Chondrocyte (in vitro differentiated cells): ENCODE measurements at regions not wholly inside any gene's neighbourhood (a gene's known extent, or its start where the extent isn't known, plus 50 kb on each side); places are given as distances from the start of the nearest gene placed in this dataset.
A peak's percentile ranks its signal among the peaks of the same experiment; 100 is the strongest.
"Not testable (repeated sequence)": the region's sequence is repeated elsewhere in the genome, so short reads cannot be mapped to it uniquely, and the experiment has no call there.

ENCODE experiments used
- DNase-seq: peaks from one replicate; pipeline ENCODE4 v3.0.0; 2021; ENCODE audit warnings: mixed read lengths, low spot score
- H3K27ac Mint-ChIP-seq: one replicate; pipeline ENCODE4 v1.8.0; 2021; ENCODE audit warnings: mild to moderate bottlenecking, moderate library complexity, mixed read lengths; ENCODE audit not compliant: unreplicated experiment
- H3K27me3 Mint-ChIP-seq: 2 replicates; pipeline ENCODE4 v1.8.0; 2021; ENCODE audit warnings: low read depth, mixed read lengths
- H3K36me3 Mint-ChIP-seq: 2 replicates; pipeline ENCODE4 v1.8.0; 2021; ENCODE audit warnings: low read depth, mixed read lengths
- H3K4me1 Mint-ChIP-seq: 2 replicates; pipeline ENCODE4 v1.8.0; 2021; ENCODE audit warnings: low read depth, mild to moderate bottlenecking, mixed read lengths
- H3K4me3 Mint-ChIP-seq: one replicate; pipeline ENCODE4 v1.8.0; 2021; ENCODE audit warnings: mild to moderate bottlenecking, moderate library complexity, mixed read lengths; ENCODE audit not compliant: unreplicated experiment
- H3K9me3 Mint-ChIP-seq: 2 replicates; pipeline ENCODE4 v1.8.0; 2021; ENCODE audit warnings: low read depth, mixed read lengths

DNA sequence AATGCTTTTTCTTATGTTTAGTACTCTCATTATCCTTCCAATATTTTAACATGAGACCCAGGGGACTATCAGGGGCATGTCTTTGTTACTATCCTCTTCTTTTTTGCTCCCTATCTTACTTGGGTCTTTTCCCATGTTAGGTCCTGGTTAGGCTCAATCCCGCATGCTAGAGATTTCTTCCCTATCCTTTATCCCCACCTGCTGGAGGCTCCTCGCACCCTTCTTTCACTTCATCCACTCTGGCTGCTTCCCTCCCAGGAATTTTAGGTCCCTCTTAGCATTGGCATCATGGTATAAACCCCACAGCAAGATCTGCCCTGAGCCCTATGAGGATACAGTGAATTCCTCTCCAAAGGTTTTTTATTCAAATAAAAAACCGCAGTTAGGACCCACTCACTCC is 567.3 kb downstream of the ANKRD30B start:
- not testable (repeated sequence) for H3K4me1 Mint-ChIP-seq, DNase-seq, H3K27me3 Mint-ChIP-seq, H3K4me3 Mint-ChIP-seq, H3K27ac Mint-ChIP-seq, H3K36me3 Mint-ChIP-seq
- H3K9me3 Mint-ChIP-seq, result peaks cover 25% of the 10 kb centered on the region

DNA sequence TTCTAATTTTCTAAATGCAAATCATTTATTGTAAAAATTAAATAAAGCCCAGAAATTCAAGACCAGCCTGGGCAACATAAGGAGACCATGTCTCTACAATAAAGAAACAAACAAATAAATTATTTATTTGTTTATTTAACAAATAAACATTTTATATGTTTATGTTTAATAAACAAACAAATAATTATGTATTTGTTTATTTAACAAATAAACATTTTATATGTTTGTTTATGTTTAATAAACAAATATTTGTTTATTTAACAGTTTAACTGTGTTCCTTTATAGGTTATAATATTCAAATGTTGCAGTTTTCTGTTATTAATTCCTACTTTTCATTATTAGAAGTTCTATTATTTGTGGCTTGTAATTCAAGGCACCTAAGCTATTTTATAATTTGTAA is 570.7 kb downstream of the ANKRD30B start:
- H3K4me1 Mint-ChIP-seq, H3K27ac Mint-ChIP-seq, H3K27me3 Mint-ChIP-seq, DNase-seq, H3K36me3 Mint-ChIP-seq, H3K4me3 Mint-ChIP-seq: not testable (repeated sequence)
- peaks cover 21% of the 10 kb centered on the region for H3K9me3 Mint-ChIP-seq

DNA sequence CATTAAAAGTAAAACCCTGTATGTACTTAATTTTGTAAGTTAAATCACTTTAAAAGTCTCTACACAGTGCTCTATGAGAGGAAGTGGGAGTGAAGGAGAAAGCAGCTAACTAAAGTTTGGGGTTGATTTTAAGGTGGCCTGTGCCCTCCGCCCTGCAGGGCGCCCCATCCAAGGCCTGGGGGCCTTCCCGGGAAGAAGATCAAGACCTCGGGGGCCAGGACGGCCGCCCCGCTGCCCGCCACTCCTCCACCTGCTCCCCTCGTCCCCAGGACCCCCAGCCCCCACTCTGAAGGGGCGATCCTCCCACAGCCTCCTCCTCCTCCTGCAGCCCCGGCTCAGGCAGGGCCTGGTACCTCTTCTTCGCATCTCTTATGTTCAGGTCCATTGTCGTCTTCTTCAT is 581.7 kb downstream of the ANKRD30B start:
- not testable (repeated sequence) for DNase-seq, H3K27ac Mint-ChIP-seq, H3K4me1 Mint-ChIP-seq, H3K4me3 Mint-ChIP-seq, H3K27me3 Mint-ChIP-seq, H3K36me3 Mint-ChIP-seq
- H3K9me3 Mint-ChIP-seq, result peaks cover 11% of the 10 kb centered on the region

DNA sequence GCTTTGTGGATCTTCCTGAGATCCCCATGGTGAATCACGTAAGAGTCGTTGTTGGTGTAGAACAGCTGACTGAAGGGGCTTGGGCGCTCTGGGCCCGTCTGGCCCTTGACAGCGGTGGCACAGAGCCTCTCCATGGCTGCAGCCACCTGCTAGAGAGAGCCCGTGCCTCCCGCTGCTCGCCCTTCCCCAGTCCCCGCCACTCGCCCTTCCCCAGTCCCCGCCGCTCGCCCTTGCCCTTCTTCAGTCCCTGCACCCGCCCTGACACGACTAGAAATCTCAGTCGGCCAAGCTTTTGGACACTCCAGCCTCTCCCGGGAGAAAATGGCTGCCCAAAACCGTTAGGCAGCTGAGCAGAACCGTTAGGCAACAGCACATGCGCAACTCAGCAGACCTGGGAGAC is 582.2 kb downstream of the ANKRD30B start:
- H3K4me3 Mint-ChIP-seq, H3K27me3 Mint-ChIP-seq, DNase-seq, H3K36me3 Mint-ChIP-seq, H3K27ac Mint-ChIP-seq, H3K4me1 Mint-ChIP-seq: not testable (repeated sequence)
- peaks cover 11% of the 10 kb centered on the region for H3K9me3 Mint-ChIP-seq

DNA sequence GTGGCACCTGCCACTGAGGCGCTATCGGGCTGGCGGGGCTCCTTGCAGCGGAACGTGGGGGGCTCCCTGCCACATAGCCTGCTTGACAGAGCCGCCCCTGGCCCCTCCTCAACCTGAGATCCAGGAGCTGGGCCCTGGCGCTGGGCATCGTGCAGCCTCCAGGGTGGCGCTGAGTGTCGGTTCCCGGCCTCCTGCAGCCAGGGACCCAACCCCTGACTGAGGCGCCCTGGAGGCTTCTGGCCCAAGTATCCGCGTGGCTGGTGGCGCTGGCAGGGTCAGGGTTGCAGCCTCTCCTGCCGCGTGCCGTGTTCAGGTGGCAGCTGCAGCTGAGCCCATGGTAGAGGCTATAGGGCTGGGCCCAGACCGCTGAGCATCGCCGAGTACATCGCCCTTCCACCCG is 582.6 kb downstream of the ANKRD30B start:
- peak; percentile 83 for DNase-seq
- H3K4me3 Mint-ChIP-seq, H3K4me1 Mint-ChIP-seq, H3K36me3 Mint-ChIP-seq, H3K27ac Mint-ChIP-seq, H3K27me3 Mint-ChIP-seq: not testable (repeated sequence)
- H3K9me3 Mint-ChIP-seq, result peaks cover 11% of the 10 kb centered on the region

DNA sequence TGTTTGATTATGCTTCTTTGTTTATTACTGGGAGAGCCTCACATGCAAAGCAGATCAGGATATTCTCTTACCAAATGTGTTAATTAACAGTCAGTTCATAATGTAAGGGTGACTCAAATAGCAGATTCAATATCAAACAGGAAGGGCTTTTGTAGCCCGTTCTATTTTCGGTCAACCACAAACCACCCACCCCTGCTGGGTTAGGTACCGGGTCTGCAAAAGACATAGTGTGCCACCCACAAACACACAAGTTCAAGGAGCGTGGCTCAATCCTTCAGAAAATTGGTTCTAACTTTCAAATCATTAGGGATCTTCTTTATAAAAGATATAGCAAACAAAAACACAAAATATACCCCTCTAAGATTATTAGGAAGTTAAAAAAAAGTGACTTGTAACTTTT is 627.7 kb downstream of the ANKRD30B start:
- H3K27me3 Mint-ChIP-seq, H3K27ac Mint-ChIP-seq, H3K36me3 Mint-ChIP-seq, H3K4me3 Mint-ChIP-seq, DNase-seq, H3K4me1 Mint-ChIP-seq: not testable (repeated sequence)
- peaks cover 18% of the 10 kb centered on the region for H3K9me3 Mint-ChIP-seq

DNA sequence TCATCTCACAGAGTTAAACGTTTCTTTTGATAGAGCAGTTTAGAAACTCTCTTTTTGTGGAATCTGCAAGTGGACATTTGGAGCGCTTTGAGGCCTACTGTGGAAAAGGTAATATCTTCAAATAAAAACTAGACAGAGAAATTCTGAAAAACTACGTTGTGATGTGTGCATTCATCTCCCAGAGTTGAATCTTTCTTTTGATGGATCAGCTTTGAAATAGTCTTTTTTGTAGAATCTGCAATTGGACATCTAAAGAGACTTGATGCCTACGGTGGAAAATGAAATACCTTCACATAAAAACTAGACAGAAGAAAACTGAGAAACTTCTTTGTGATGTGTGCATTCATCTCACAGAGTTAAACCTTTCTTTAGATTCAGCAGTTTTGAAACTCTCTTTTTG is 659.9 kb downstream of the ANKRD30B start:
- DNase-seq, H3K36me3 Mint-ChIP-seq, H3K27ac Mint-ChIP-seq, H3K4me1 Mint-ChIP-seq, H3K27me3 Mint-ChIP-seq, H3K4me3 Mint-ChIP-seq: not testable (repeated sequence)
- H3K9me3 Mint-ChIP-seq, result peaks cover 26% of the 10 kb centered on the region
